ENCODE measurements at regions not wholly inside any gene's neighbourhood (a gene's known extent, or its start where the extent isn't known, plus 50 kb on each side); places are given as distances from the start of the nearest gene placed in this dataset.

DNA sequence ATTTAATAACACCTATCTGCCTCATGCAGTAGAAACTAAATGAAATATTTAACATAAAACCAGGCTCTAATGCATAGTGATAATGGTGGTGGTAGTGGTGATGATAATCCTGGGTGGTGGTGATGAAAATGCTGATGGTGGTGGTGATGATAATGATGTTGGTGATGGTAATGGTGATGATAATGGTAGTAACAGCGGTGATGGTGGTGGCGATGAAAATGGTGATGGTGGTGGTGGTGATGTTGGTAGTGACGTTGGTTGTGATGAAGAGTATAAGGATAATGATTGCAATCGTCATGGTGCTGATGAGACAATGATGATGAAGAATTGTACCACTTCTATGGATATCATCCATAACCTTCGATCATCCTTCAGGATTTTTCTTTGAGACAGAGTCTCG is 173.7 kb upstream of the CDH11 start:
- intact Hi-C loops (cut with micrococcal nuclease), result no loop called here

DNA sequence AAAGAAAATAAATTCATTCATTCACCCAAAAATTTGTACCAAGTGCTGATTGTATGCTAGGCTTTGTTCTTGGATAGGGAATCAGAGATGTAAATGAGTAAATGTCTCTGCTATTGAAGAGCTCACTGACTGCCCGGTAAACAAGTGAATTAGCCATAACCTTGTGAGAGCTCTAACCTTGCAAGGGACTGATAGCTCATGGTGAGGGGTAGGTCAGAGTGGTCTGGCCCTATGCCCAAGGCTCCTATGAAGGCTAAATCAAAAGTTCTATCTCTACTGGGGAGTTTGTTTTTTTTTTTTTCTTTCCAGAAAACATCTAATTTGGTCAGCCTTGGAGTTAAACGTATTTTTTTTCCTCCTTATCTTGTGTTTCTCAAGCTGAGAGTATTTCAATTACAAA is 172.8 kb upstream of the CDH11 start:
- RAD21 ChIA-PET (ENCODE audit: low non-redundant PET in 1 of 2, low total read pairs in 2 of 2, uncharacterized antibody in 2 of 2, unreplicated experiment in 2 of 2), result no interaction called here
- Histone ChIP-seq H3K9me3 (ENCODE audit: control insufficient read depth in 1 of 2, insufficient read depth in 1 of 2, low read depth in 1 of 2, low read length in 2 of 2) (peaks cover 1 to 11% of the 10 kb centered on the region in 2 experiments; a peak in 3 of 4 replicates), H3K4me1 (ENCODE audit: control insufficient read depth in 1 of 2, insufficient read depth in 2 of 2, low read length in 2 of 2) (no peaks in the 10 kb centered on the region), H3K27ac (ENCODE audit: low read depth, low read length) (no peak overlapping the region), H3K36me3 (ENCODE audit: control insufficient read depth in 1 of 2, insufficient read depth in 2 of 2, low read length in 2 of 2) (no peaks in the 10 kb centered on the region), H3K9ac (ENCODE audit: low read length) (no peak overlapping the region), H3K4me2 (ENCODE audit: low read length) (no peak overlapping the region), H3K9me2 (ENCODE audit: insufficient read depth) (no peaks in the 10 kb centered on the region), H2AFZ (ENCODE audit: low read depth, low read length, poor library complexity, severe bottlenecking) (no peak overlapping the region), H3K27me3 (ENCODE audit: insufficient read depth, low read length) (no peaks in the 10 kb centered on the region), H3K79me2 (ENCODE audit: insufficient read depth, low read length) (no peaks in the 10 kb centered on the region), H4K20me1 (ENCODE audit: insufficient read depth) (no peaks in the 10 kb centered on the region), H3K4me3 (replicated peaks in 1 of 2; ENCODE audit: low read depth in 1 of 2, low read length in 2 of 2) (no peak overlapping the region)
- intact Hi-C loops (cut with micrococcal nuclease), result no loop called here
- CTCF ChIA-PET, result no interaction called here
- ATAC-seq, result no peak
- BruUV-seq (replicated peaks), result no TSS peak
- POLR2A ChIA-PET, result no interaction called here
- no peak for DNase-seq (ENCODE audit: low read depth, low spot score)
- TF ChIP-seq ZFX (IDR thresholded peaks at IDR 0.05), result no peak
- TF ChIP-seq TCF7L2 (IDR thresholded peaks at IDR 0.05; ENCODE audit: borderline replicate concordance, extremely low read depth, insufficient read depth, insufficient read length), result no peak
- no peak for TF ChIP-seq POLR2AphosphoS5 (IDR thresholded peaks at IDR 0.05; ENCODE audit: low read depth, low read length)
- TF ChIP-seq EGR1 (IDR thresholded peaks at IDR 0.05; ENCODE audit: low read depth), result no peak
- TF ChIP-seq ELF1 (IDR thresholded peaks at IDR 0.05; ENCODE audit: borderline replicate concordance, low read depth), result no peak
- TF ChIP-seq, protein P1, sequence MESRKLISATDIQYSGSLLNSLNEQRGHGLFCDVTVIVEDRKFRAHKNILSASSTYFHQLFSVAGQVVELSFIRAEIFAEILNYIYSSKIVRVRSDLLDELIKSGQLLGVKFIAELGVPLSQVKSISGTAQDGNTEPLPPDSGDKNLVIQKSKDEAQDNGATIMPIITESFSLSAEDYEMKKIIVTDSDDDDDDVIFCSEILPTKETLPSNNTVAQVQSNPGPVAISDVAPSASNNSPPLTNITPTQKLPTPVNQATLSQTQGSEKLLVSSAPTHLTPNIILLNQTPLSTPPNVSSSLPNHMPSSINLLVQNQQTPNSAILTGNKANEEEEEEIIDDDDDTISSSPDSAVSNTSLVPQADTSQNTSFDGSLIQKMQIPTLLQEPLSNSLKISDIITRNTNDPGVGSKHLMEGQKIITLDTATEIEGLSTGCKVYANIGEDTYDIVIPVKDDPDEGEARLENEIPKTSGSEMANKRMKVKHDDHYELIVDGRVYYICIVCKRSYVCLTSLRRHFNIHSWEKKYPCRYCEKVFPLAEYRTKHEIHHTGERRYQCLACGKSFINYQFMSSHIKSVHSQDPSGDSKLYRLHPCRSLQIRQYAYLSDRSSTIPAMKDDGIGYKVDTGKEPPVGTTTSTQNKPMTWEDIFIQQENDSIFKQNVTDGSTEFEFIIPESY (IDR thresholded peaks at IDR 0.05; ENCODE audit: extremely low read depth, insufficient replicate concordance, low read length), result no peak
- no peak for TF ChIP-seq ZNF274 (IDR thresholded peaks at IDR 0.05; ENCODE audit: low read depth, low read length)
- TF ChIP-seq YY1 (IDR thresholded peaks at IDR 0.05; ENCODE audit: extremely low read depth, insufficient replicate concordance, low read depth, low read length), result no peak
- TF ChIP-seq, protein P2, sequence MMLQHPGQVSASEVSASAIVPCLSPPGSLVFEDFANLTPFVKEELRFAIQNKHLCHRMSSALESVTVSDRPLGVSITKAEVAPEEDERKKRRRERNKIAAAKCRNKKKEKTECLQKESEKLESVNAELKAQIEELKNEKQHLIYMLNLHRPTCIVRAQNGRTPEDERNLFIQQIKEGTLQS (IDR thresholded peaks at IDR 0.05), result no peak
- TF ChIP-seq EZH2 (IDR thresholded peaks at IDR 0.05), result no peak
- TF ChIP-seq RAD21 (IDR thresholded peaks at IDR 0.05; ENCODE audit: low read depth), result no peak
- TF ChIP-seq SIN3A (IDR thresholded peaks at IDR 0.05; ENCODE audit: low read depth), result no peak

More for the DNA sequence above, 173.7 kb upstream of the CDH11 start:
- RAD21 ChIA-PET (ENCODE audit: low non-redundant PET in 1 of 2, low total read pairs in 2 of 2, uncharacterized antibody in 2 of 2, unreplicated experiment in 2 of 2), result no interaction called here
- Histone ChIP-seq H4K20me1 (ENCODE audit: insufficient read depth) (no peaks in the 10 kb centered on the region), H3K27ac (ENCODE audit: low read depth, low read length) (no peak overlapping the region), H3K4me3 (replicated peaks in 1 of 2; ENCODE audit: low read depth in 1 of 2, low read length in 2 of 2) (no peak overlapping the region), H2AFZ (ENCODE audit: low read depth, low read length, poor library complexity, severe bottlenecking) (no peak overlapping the region), H3K9me3 (ENCODE audit: control insufficient read depth in 1 of 2, insufficient read depth in 1 of 2, low read depth in 1 of 2, low read length in 2 of 2) (peaks cover 0 to 8% of the 10 kb centered on the region in 2 experiments; a peak in 3 of 4 replicates), H3K9me2 (ENCODE audit: insufficient read depth) (no peaks in the 10 kb centered on the region), H3K9ac (ENCODE audit: low read length) (no peak overlapping the region), H3K4me1 (ENCODE audit: control insufficient read depth in 1 of 2, insufficient read depth in 2 of 2, low read length in 2 of 2) (no peaks in the 10 kb centered on the region), H3K27me3 (ENCODE audit: insufficient read depth, low read length) (no peaks in the 10 kb centered on the region), H3K4me2 (ENCODE audit: low read length) (no peak overlapping the region), H3K36me3 (ENCODE audit: control insufficient read depth in 1 of 2, insufficient read depth in 2 of 2, low read length in 2 of 2) (no peaks in the 10 kb centered on the region), H3K79me2 (ENCODE audit: insufficient read depth, low read length) (no peaks in the 10 kb centered on the region)
- no peak for DNase-seq (ENCODE audit: low read depth, low spot score)
- no TSS peak for BruUV-seq (replicated peaks)
- CTCF ChIA-PET, result no interaction called here
- TF ChIP-seq RAD21 (IDR thresholded peaks at IDR 0.05; ENCODE audit: low read depth) (no peak), SIN3A (IDR thresholded peaks at IDR 0.05; ENCODE audit: low read depth) (no peak), CEBPB (IDR thresholded peaks at IDR 0.05; ENCODE audit: low read depth) (no peak), EZH2phosphoT487 (IDR thresholded peaks at IDR 0.05; ENCODE audit: borderline replicate concordance) (no peak), ELF1 (IDR thresholded peaks at IDR 0.05; ENCODE audit: borderline replicate concordance, low read depth) (no peak), FOSL1 (IDR thresholded peaks at IDR 0.05; ENCODE audit: low read depth) (no peak)
- TF ChIP-seq, protein P1 (IDR thresholded peaks at IDR 0.05; ENCODE audit: extremely low read depth, insufficient replicate concordance, low read length), result no peak
- TF ChIP-seq, protein P2 (IDR thresholded peaks at IDR 0.05), result no peak
- no peak for ATAC-seq
- POLR2A ChIA-PET, result no interaction called here
